Mesendoderm (in vitro differentiated cells): ENCODE measurements at regions not wholly inside any gene's neighbourhood (a gene's known extent, or its start where the extent isn't known, plus 50 kb on each side); places are given as distances from the start of the nearest gene placed in this dataset.
"Not testable (repeated sequence)": the region's sequence is repeated elsewhere in the genome, so short reads cannot be mapped to it uniquely, and the experiment has no call there.

ENCODE experiments used
- DNase-seq: peaks from one replicate; pipeline ENCODE4 v3.0.0; 2013
- H2AK5ac ChIP-seq: 2 replicates; pipeline ENCODE4 v1.6.1; 2013; ENCODE audit warnings: low read length, inconsistent platforms
- H2BK120ac ChIP-seq: 2 replicates; pipeline ENCODE4 v1.6.1; 2013; ENCODE audit warnings: low read depth, mild to moderate bottlenecking, low read length, moderate library complexity, mixed read lengths
- H2BK15ac ChIP-seq: replicated peaks from 2 replicates; pipeline ENCODE4 v1.6.1; 2013; ENCODE audit warnings: low read depth, mild to moderate bottlenecking, moderate library complexity
- H2BK5ac ChIP-seq: 2 replicates; pipeline ENCODE4 v1.6.1; 2013; ENCODE audit warnings: low read length, inconsistent platforms
- H3K18ac ChIP-seq: 2 replicates; pipeline ENCODE4 v1.6.1; 2013; ENCODE audit warnings: mild to moderate bottlenecking, low read length, mixed read lengths
- H3K23ac ChIP-seq: one replicate; pipeline ENCODE4 v1.6.1; 2013; ENCODE audit warnings: low read length
- H3K27ac ChIP-seq: 2 replicates; pipeline ENCODE4 v1.5.1; 2013; ENCODE audit warnings: low read depth, mild to moderate bottlenecking, inconsistent platforms, low read length, moderate library complexity
- H3K27me3 ChIP-seq: 2 replicates; pipeline ENCODE4 v1.6.1; 2013; ENCODE audit warnings: low read length, control low read depth, mild to moderate bottlenecking, inconsistent platforms; ENCODE audit not compliant: insufficient read depth, poor library complexity
- H3K36me3 ChIP-seq: 2 replicates; pipeline ENCODE4 v1.6.1; 2013; ENCODE audit warnings: low read length, inconsistent platforms; ENCODE audit not compliant: control insufficient read depth, insufficient read depth
- H3K4ac ChIP-seq: one replicate; pipeline ENCODE4 v1.6.1; 2013; ENCODE audit warnings: low read depth, mild to moderate bottlenecking, low read length, moderate library complexity
- H3K4me1 ChIP-seq: 2 replicates; pipeline ENCODE4 v1.6.1; 2013; ENCODE audit warnings: low read depth, low read length, inconsistent platforms; ENCODE audit not compliant: control insufficient read depth
- H3K4me2 ChIP-seq: 2 replicates; pipeline ENCODE4 v1.6.1; 2013; ENCODE audit warnings: low read length
- H3K4me3 ChIP-seq: 2 replicates; pipeline ENCODE4 v1.5.1; 2013; ENCODE audit warnings: mild to moderate bottlenecking, low read length
- H3K56ac ChIP-seq: one replicate; pipeline ENCODE4 v1.6.1; 2013; ENCODE audit warnings: low read length
- H3K79me1 ChIP-seq: 2 replicates; pipeline ENCODE4 v1.6.1; 2013; ENCODE audit warnings: low read length, inconsistent platforms
- H3K79me2 ChIP-seq: 2 replicates; pipeline ENCODE4 v1.6.1; 2013; ENCODE audit warnings: mild to moderate bottlenecking, low read length; ENCODE audit not compliant: control insufficient read depth, insufficient read depth
- H3K9ac ChIP-seq: 2 replicates; pipeline ENCODE4 v1.6.1; 2013; ENCODE audit warnings: low read length, inconsistent platforms
- H4K5ac ChIP-seq: one replicate; pipeline ENCODE4 v1.6.1; 2013; ENCODE audit warnings: low read length
- H4K8ac ChIP-seq: one replicate; pipeline ENCODE4 v1.6.1; 2013; ENCODE audit warnings: low read depth, mild to moderate bottlenecking, control low read depth, low read length, moderate library complexity
- WGBS: extraction: QIAGEN DNeasy Blood & Tissue Kit; methylation state at CpG from one replicate; pipeline ENCODE4 v1.1.7; 2013; ENCODE audit warnings: low lambda C conversion rate, missing lambda C conversion rate; ENCODE audit not compliant: insufficient coverage; ENCODE audit errors: extremely low coverage; 5-methylcytosine and 5-hydroxymethylcytosine counted together

DNA sequence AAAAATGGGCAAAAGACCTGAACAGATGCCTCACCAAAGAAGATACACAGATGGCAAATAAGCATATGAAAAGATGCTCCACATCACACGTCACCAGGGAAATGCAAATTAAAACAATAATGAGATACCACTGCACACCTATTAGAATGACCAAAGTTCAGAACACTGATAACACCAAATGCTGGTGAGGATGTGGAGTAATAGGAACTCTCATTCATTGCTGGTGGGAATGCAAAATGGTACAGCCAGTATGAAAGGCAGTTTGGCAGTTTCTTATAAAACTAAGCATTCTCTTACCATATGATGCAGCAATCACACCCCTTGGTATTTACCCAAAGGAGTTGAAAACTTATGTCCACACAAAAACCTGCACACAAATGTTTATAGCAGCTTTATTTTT, 63.6 kb upstream of the PARD3 start:
- not testable (repeated sequence) for H3K4me1 ChIP-seq, H3K36me3 ChIP-seq, H4K8ac ChIP-seq, H2BK120ac ChIP-seq, H3K9ac ChIP-seq, H3K27me3 ChIP-seq, H3K79me1 ChIP-seq, H2AK5ac ChIP-seq, H3K4me2 ChIP-seq, DNase-seq, H3K23ac ChIP-seq, H2BK15ac ChIP-seq, H3K56ac ChIP-seq, H4K5ac ChIP-seq, H2BK5ac ChIP-seq, H3K27ac ChIP-seq, H3K4ac ChIP-seq, H3K79me2 ChIP-seq, H3K4me3 ChIP-seq, H3K18ac ChIP-seq
- WGBS = no CpG with 5 or more reads among the region's 1 CpG

DNA sequence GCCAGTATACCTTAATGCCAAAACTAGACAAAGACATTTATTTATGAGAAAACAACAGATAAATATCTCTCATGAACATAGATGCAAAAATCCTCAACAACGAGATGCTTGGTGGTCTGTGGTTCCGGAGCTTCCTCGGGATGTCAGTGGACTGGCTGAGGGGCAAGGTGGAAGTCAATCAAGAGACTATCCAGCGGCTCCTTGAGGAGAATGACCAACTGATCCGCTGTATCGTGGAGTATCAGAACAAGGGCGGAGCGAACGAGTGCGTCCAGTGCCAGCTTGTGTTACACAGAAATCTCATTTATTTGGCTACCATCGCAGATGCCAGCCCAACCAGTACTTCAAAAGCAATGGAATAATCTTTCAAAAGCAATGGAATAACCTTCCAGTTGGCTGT, 60.0 kb upstream of the PARD3 start:
- WGBS = no CpG with 5 or more reads among the region's 11 CpGs
- Histone ChIP-seq H2BK5ac (no peak overlapping the region), H3K79me2 (no peaks in the 10 kb centered on the region), H3K36me3 (no peaks in the 10 kb centered on the region), H4K8ac (no peak overlapping the region), H3K4me1 (no peaks in the 10 kb centered on the region), H3K56ac (no peak overlapping the region), H2AK5ac (no peak overlapping the region), H3K27ac (no peak overlapping the region), H3K4me2 (no peak overlapping the region), H3K4me3 (no peak overlapping the region), H3K23ac (no peak overlapping the region), H3K4ac (no peak overlapping the region), H3K79me1 (no peaks in the 10 kb centered on the region), H2BK15ac (no peak overlapping the region), H3K9ac (no peak overlapping the region), H3K18ac (no peak overlapping the region), H2BK120ac (no peak overlapping the region), H4K5ac (no peak overlapping the region), H3K27me3 (no peaks in the 10 kb centered on the region)
- no peak for DNase-seq

DNA sequence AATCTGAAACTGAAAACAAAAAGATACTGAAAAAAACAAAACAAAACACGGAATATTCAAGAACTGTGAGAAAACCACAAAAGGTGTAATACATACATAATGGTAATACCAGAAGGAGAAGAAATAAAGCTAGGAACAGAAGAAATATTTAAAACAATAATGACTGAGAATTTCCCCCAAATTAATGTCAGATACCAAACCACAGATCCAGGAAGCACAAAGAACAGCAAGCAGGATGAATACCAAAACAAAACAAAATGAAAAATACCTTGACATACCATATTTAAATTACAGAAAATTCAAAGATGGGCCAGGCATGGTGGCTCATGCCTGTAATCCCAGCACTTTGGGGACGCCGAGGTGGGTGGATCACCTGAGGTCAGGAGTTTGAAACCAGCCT, 57.7 kb upstream of the PARD3 start:
- Histone ChIP-seq H3K4me1 (no peaks in the 10 kb centered on the region), H3K4me2 (no peak overlapping the region), H2BK120ac (no peak overlapping the region), H3K9ac (no peak overlapping the region), H4K8ac (no peak overlapping the region), H4K5ac (no peak overlapping the region), H2BK5ac (no peak overlapping the region), H3K27me3 (no peaks in the 10 kb centered on the region), H2BK15ac (no peak overlapping the region), H3K79me1 (no peaks in the 10 kb centered on the region), H3K79me2 (no peaks in the 10 kb centered on the region), H3K4ac (no peak overlapping the region), H3K23ac (no peak overlapping the region), H3K27ac (no peak overlapping the region), H3K56ac (no peak overlapping the region), H3K18ac (no peak overlapping the region), H3K36me3 (no peaks in the 10 kb centered on the region), H2AK5ac (no peak overlapping the region), H3K4me3 (no peak overlapping the region)
- no CpG with 5 or more reads among the region's 3 CpGs for WGBS
- no peak for DNase-seq

DNA sequence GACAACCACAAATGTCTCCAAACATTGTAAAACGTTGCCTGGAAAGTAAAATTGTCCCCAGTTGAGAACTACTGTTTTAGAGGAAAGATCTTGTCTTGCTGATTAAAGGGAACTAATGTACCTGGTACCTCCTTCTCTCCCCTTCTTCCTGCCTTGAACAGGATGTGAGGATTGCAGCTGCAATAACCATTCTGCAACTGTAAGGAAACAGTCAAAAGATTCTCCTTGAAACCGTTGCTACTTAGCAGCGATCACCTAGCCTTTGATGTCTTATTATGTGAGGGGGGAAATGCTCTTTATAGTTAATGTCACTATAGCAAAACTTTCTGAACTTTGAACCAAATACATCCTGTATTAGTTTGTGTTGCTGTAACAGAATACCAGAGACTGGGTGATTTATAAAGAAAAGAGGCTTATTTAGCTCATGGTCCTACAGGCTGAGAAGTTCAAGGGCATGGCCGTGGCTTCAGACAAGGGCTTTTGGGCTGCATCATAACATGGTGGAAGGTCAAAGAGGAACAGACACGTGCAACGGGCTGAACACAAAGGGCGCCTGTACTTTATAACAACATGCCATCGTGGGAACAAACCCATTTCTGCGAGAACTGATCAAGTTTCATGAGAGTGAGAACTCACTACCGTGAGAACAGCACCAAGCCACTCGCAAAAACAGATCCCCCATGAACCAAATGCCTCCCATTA, 54.2 kb upstream of the PARD3 start:
- Histone ChIP-seq H2BK15ac (no peak overlapping the region), H3K4me3 (no peak overlapping the region), H3K23ac (no peak overlapping the region), H3K4ac (no peak overlapping the region), H3K79me2 (no peaks in the 10 kb centered on the region), H2BK5ac (no peak overlapping the region), H3K79me1 (no peaks in the 10 kb centered on the region), H3K27ac (no peak overlapping the region), H3K36me3 (no peaks in the 10 kb centered on the region), H3K4me2 (no peak overlapping the region), H2BK120ac (no peak overlapping the region), H4K5ac (no peak overlapping the region), H2AK5ac (no peak overlapping the region), H3K4me1 (no peaks in the 10 kb centered on the region), H3K27me3 (no peaks in the 10 kb centered on the region), H3K9ac (no peak overlapping the region), H3K18ac (no peak overlapping the region), H4K8ac (no peak overlapping the region), H3K56ac (no peak overlapping the region)
- no peak for DNase-seq
- no CpG with 5 or more reads among the region's 11 CpGs for WGBS

DNA sequence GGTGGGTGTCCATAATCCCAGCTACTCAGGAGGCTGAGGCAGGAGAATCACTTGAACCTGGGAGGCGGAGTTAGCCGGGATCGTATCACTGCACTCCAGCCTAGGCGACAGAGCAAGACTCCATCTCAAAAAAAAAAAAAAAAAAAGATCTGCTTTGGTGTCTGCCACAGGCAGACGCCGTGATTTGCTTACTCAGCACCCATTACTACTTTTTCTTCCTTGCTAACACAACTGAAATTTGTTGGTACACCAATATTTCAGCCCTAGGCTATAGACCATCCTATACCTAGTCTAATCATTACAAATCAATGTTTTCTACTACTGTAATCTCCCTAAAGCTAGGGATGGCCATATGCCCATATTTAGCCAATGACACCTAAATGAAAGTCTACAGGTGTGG, 53.5 kb upstream of the PARD3 start:
- H3K9ac ChIP-seq = no peak overlapping the region
- H3K27me3 ChIP-seq = no peaks in the 10 kb centered on the region
- H4K5ac ChIP-seq = no peak overlapping the region
- H3K4me1 ChIP-seq = no peaks in the 10 kb centered on the region
- no peak overlapping the region for H3K4ac ChIP-seq
- no peak overlapping the region for H3K4me3 ChIP-seq
- H3K79me1 ChIP-seq = no peaks in the 10 kb centered on the region
- H2BK15ac ChIP-seq = no peak overlapping the region
- H4K8ac ChIP-seq = no peak overlapping the region
- H3K4me2 ChIP-seq = no peak overlapping the region
- no peak overlapping the region for H3K27ac ChIP-seq
- no peak overlapping the region for H3K56ac ChIP-seq
- H3K79me2 ChIP-seq = no peaks in the 10 kb centered on the region
- no peak overlapping the region for H3K23ac ChIP-seq
- WGBS = no CpG with 5 or more reads among the region's 6 CpGs
- no peak overlapping the region for H2AK5ac ChIP-seq
- no peak overlapping the region for H3K18ac ChIP-seq
- H2BK5ac ChIP-seq = no peak overlapping the region
- H2BK120ac ChIP-seq = no peak overlapping the region
- DNase-seq = no peak
- H3K36me3 ChIP-seq = no peaks in the 10 kb centered on the region

DNA sequence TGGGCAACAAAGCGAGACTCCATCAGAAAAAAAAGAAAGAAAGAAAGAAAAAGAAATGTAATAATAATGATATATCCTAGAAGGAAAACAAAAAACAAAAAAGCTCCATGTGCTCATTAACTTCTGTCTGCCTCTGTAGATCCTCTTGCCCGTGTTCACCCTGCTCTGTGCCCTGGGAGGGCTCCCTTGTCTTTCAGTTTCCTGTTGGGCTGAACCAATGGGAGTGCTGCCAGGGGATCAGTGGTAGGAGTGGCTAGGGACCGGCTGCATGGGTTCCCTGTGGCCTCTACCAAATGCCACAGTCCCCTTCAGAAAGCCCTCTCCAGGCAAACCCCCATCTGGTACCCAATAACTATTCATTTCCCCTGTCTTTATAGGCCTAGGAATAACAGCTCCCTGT, 51.8 kb upstream of the PARD3 start:
- no peak overlapping the region for H2BK120ac ChIP-seq
- no peak overlapping the region for H2BK15ac ChIP-seq
- H3K79me2 ChIP-seq = no peaks in the 10 kb centered on the region
- H3K23ac ChIP-seq = no peak overlapping the region
- no peak overlapping the region for H3K4me3 ChIP-seq
- H3K9ac ChIP-seq = no peak overlapping the region
- no peak overlapping the region for H3K18ac ChIP-seq
- H3K4me2 ChIP-seq = no peak overlapping the region
- H2AK5ac ChIP-seq = no peak overlapping the region
- H3K4ac ChIP-seq = no peak overlapping the region
- no peak overlapping the region for H3K56ac ChIP-seq
- no peak overlapping the region for H2BK5ac ChIP-seq
- H3K36me3 ChIP-seq = no peaks in the 10 kb centered on the region
- no peak overlapping the region for H4K8ac ChIP-seq
- WGBS = no CpG with 5 or more reads among the region's 3 CpGs
- peak; percentile 46 for DNase-seq
- no peaks in the 10 kb centered on the region for H3K4me1 ChIP-seq
- no peaks in the 10 kb centered on the region for H3K27me3 ChIP-seq
- no peak overlapping the region for H3K27ac ChIP-seq
- H3K79me1 ChIP-seq = no peaks in the 10 kb centered on the region
- no peak overlapping the region for H4K5ac ChIP-seq
